Naive thymus-derived CD8-positive, alpha-beta T cell (primary cell): ENCODE measurements at regions not wholly inside any gene's neighbourhood (a gene's known extent, or its start where the extent isn't known, plus 50 kb on each side); places are given as distances from the start of the nearest gene placed in this dataset.

Experiments used
- ATAC-seq, 2 donors: fragments of 150-1000 bp; cut with Tn5 transposase in 1 of 2; sonication (Bioruptor Pico), chemical (Tn5 transposase) in 1 of 2; 1 replicate in 1 of 2; 2 replicates in 1 of 2; pipeline ENCODE4 v1.10.0; 2021; ENCODE audit warnings: mild to moderate bottlenecking in 2 of 2, moderate library complexity in 2 of 2
- POLR2A ChIA-PET: fragments of 350-600 bp; sonication (Branson Sonifier 250); formaldehyde crosslinking; loops from one replicate; lab custom pipeline; 2021; ENCODE audit warnings: antibody characterized with exemption; lab: Charles Lee
- DNase-seq, 10 donors: peaks; one replicate each; pipeline versions ENCODE4 v3.0.0 to v3.0.0-alpha.2; 2020 to 2022
- H3K27ac Mint-ChIP-seq, 10 donors: one replicate each; pipeline ENCODE4 v1.8.0; 2020 to 2022; ENCODE audit warnings: mild to moderate bottlenecking in 10 of 10, mixed read lengths in 10 of 10, moderate library complexity in 4 of 10, inconsistent platforms in 1 of 10
- H3K27me3 Mint-ChIP-seq, 5 donors: one replicate each; pipeline ENCODE4 v1.8.0; 2021 to 2022; ENCODE audit warnings: mixed read lengths in 5 of 5
- H3K36me3 Mint-ChIP-seq, 3 donors: one replicate each; pipeline ENCODE4 v1.8.0; 2020 to 2022; ENCODE audit warnings: mixed read lengths in 3 of 3, mild to moderate bottlenecking in 2 of 3, inconsistent platforms in 1 of 3
- H3K4me1 Mint-ChIP-seq, 4 donors: one replicate each; pipeline ENCODE4 v1.8.0; 2021 to 2022; ENCODE audit warnings: mixed read lengths in 4 of 4
- H3K4me3 Mint-ChIP-seq, 10 donors: one replicate each; pipeline ENCODE4 v1.8.0; 2020 to 2022; ENCODE audit warnings: mild to moderate bottlenecking in 10 of 10, mixed read lengths in 10 of 10, moderate library complexity in 6 of 10, inconsistent platforms in 1 of 10
- H3K9me3 Mint-ChIP-seq, 9 donors: one replicate each; pipeline ENCODE4 v1.8.0; 2020 to 2022; ENCODE audit warnings: mixed read lengths in 9 of 9, mild to moderate bottlenecking in 3 of 9, inconsistent platforms in 1 of 9, moderate library complexity in 1 of 9

DNA sequence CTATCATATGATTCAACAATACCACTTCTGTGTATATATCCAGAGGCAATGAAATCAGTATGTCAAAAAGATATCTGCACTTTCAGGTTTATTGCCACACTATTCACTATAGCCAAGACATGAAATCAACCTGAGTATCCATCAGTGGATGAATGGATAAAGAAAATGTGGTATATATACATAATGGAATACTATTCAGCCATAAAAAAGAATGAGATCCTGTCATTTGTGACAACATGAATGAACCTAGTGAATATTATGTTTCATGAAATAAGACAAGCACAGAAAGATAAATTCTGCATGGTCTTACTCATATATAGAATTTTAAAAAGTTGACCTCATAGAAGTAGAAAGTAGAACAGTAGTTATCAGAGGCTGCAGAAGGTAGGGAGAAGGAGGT is 281.1 kb downstream of the BAMBI start:
- POLR2A ChIA-PET, result no interaction called here
- no peak overlapping the region for H3K4me3 Mint-ChIP-seq
- H3K27ac Mint-ChIP-seq, result no peak overlapping the region
- H3K27me3 Mint-ChIP-seq, result peaks cover 2 to 13% (median 7%) of the 10 kb centered on the region in 5 donors
- H3K4me1 Mint-ChIP-seq, result no peaks in the 10 kb centered on the region
- H3K36me3 Mint-ChIP-seq, result peaks cover 0 to 12% (median 3%) of the 10 kb centered on the region in 3 donors
- peaks cover 0 to 21% (median 10%) of the 10 kb centered on the region in 9 donors for H3K9me3 Mint-ChIP-seq
- no peak for ATAC-seq
- DNase-seq, result no peak

DNA sequence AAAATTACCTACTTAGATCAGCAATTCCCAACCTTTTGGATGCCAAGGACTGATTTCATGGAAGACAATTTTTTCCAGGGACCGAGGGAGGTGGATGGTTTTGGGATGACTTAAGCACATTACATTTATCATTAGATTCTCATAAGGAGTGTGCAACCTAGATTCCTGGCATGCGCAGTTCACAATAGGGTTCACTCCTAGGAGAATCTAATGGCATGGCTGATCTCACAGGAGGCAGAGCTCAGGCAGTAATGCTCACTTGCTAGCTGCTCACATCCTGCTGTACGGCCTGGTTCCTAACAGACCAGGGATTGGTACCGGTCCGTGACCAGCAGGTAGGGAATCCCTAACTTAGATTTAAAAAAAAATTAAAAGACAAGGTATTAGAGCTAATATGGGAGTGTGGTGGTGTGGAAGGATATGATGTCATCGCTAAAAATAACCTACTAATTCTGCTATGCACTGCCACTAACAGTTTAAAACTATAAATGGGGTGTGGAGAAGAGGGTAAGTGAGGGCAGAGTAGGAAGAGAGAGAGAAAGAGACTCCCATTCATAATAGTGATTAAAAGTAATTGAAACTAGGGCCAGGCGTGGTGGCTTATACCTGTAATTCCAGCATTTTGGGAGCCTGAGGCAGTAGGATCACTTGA is 282.7 kb downstream of the BAMBI start:
- H3K9me3 Mint-ChIP-seq, result peaks cover 0 to 21% (median 10%) of the 10 kb centered on the region in 9 donors
- peaks cover 0 to 12% (median 3%) of the 10 kb centered on the region in 3 donors for H3K36me3 Mint-ChIP-seq
- H3K4me1 Mint-ChIP-seq, result no peaks in the 10 kb centered on the region
- DNase-seq (no peak), ATAC-seq (no peak)
- H3K27ac Mint-ChIP-seq, result no peak overlapping the region
- peaks cover 0 to 8% (median 2%) of the 10 kb centered on the region in 5 donors for H3K27me3 Mint-ChIP-seq
- POLR2A ChIA-PET, result no interaction called here
- H3K4me3 Mint-ChIP-seq, result no peak overlapping the region

DNA sequence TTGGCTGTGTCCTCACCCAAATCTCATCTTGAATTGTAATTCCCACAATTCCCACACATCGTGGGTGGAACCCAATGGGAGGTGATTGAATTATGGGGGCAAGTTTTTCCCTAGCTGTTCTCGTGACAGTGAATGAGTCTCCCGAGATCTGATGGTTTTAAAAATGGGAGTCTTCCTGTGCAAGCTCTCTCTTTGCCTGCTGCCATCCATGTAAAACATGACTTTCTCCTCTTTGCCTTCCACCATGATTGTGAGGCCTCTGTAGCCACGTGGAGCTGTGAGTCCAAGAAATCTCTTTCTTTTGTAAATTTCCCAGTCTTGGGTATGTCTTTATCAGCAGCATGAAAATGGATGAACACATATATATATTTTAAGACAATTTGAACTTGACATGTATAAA is 285.4 kb downstream of the BAMBI start:
- Mint-ChIP-seq H3K36me3 (peaks cover 0 to 4% (median 3%) of the 10 kb centered on the region in 3 donors), H3K9me3 (peaks cover 0 to 11% (median 7%) of the 10 kb centered on the region in 9 donors), H3K27ac (no peak overlapping the region), H3K4me1 (peaks cover 0 to 1% (median under 1%) of the 10 kb centered on the region in 4 donors), H3K4me3 (no peak overlapping the region), H3K27me3 (peaks cover 0 to 8% (median 2%) of the 10 kb centered on the region in 5 donors)
- DNase-seq (no peak), ATAC-seq (no peak)
- POLR2A ChIA-PET, result no interaction called here

DNA sequence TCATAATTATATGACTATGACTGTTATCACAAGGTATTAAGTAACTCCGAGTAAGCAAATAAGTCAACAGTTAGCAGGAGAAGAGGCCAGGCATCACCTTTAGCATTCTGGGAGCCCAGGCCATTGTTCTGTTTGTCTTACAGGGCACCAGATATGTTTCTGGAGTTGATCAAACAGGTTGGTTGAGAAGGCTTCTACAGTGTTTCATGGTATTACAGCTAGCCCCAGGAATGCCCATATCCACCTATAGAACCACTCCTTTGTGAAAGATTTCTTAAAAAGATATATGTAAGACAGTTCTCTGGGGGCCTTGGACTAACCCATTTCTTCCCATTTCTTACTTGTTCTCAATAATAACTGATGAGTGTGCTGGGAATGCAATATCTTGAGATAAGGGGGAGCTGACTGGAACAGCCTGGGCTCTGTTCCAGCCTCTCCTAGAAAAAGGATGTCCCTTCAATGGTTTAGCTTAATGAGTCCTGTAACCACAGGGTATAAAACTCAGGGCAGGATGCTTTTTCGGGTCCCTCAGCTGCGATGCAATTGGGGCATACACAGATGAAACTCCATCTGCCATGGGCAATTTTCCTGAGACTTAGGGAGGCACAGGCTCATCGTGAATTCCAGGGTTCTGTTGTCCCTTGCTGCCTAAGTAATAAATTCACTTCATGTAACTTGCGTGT is 286.4 kb downstream of the BAMBI start:
- DNase-seq (no peak), ATAC-seq (no peak)
- H3K27me3 Mint-ChIP-seq, result peaks cover 0 to 8% (median 2%) of the 10 kb centered on the region in 5 donors
- H3K4me3 Mint-ChIP-seq, result no peak overlapping the region
- POLR2A ChIA-PET, result no interaction called here
- no peak overlapping the region for H3K27ac Mint-ChIP-seq
- H3K9me3 Mint-ChIP-seq, result peaks cover 0 to 5% (median 1%) of the 10 kb centered on the region in 9 donors
- peaks cover 0 to 1% (median 0%) of the 10 kb centered on the region in 3 donors for H3K36me3 Mint-ChIP-seq
- peaks cover 0 to 1% (median under 1%) of the 10 kb centered on the region in 4 donors for H3K4me1 Mint-ChIP-seq

GRCh38 chr10:28965937-28966336 is 288.6 kb downstream of the BAMBI start:
- DNase-seq, result no peak
- no peak overlapping the region for H3K4me3 Mint-ChIP-seq
- POLR2A ChIA-PET, result no interaction called here

GRCh38 chr10:28967031-28967430 is 289.7 kb downstream of the BAMBI start:
- ATAC-seq, result no peak
- H3K27ac Mint-ChIP-seq, result no peak overlapping the region
- H3K36me3 Mint-ChIP-seq, result no peaks in the 10 kb centered on the region
- POLR2A ChIA-PET, result no interaction called here
- peaks cover 0 to 1% (median under 1%) of the 10 kb centered on the region in 4 donors for H3K4me1 Mint-ChIP-seq
- DNase-seq, result no peak
- H3K27me3 Mint-ChIP-seq, result peaks cover 0 to 5% (median 0%) of the 10 kb centered on the region in 5 donors
- H3K4me3 Mint-ChIP-seq, result no peak overlapping the region
- peaks cover 0 to 3% (median 0%) of the 10 kb centered on the region in 9 donors for H3K9me3 Mint-ChIP-seq

More at GRCh38 chr10:28965937-28966336, 288.6 kb downstream of the BAMBI start:
- Mint-ChIP-seq H3K27ac (no peak overlapping the region), H3K27me3 (peaks cover 0 to 5% (median 0%) of the 10 kb centered on the region in 5 donors), H3K4me1 (peaks cover 0 to 1% (median under 1%) of the 10 kb centered on the region in 4 donors), H3K9me3 (peaks cover 0 to 3% (median 0%) of the 10 kb centered on the region in 9 donors), H3K36me3 (no peaks in the 10 kb centered on the region)
- ATAC-seq, result no peak

DNA sequence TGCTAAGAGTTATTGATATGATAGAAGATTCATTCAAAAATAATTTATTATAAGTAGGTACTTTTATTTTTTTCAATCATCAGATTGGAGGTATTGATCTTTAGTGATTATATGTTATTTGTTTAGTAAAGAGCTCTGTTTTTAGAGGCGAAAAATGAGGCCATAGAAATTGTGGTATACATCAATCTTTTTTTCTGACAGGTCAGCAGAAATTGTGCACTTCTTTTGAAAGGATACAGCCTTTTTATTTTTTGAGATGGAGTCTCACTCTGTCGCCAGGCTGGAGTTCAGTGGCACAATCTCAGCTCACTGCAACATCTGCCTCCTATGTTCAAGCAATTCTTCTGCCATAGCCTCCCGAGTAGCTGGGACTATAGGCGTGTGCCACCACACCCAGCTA is 292.1 kb downstream of the BAMBI start:
- DNase-seq, result no peak
- POLR2A ChIA-PET, result no interaction called here

GRCh38 chr10:28970231-28970630 is 292.9 kb downstream of the BAMBI start:
- Mint-ChIP-seq H3K27ac (no peak overlapping the region), H3K4me1 (peaks cover 0 to 1% (median under 1%) of the 10 kb centered on the region in 4 donors), H3K27me3 (peaks cover 0 to 9% (median 0%) of the 10 kb centered on the region in 5 donors), H3K36me3 (no peaks in the 10 kb centered on the region), H3K4me3 (no peak overlapping the region), H3K9me3 (peaks cover 0 to 3% (median 0%) of the 10 kb centered on the region in 9 donors)
- POLR2A ChIA-PET, result no interaction called here
- no peak for DNase-seq
- no peak for ATAC-seq

More for the DNA sequence above, 292.1 kb downstream of the BAMBI start:
- no peak for ATAC-seq
- Mint-ChIP-seq H3K27me3 (peaks cover 0 to 8% (median 0%) of the 10 kb centered on the region in 5 donors), H3K9me3 (peaks cover 0 to 3% (median 0%) of the 10 kb centered on the region in 9 donors), H3K27ac (no peak overlapping the region), H3K36me3 (no peaks in the 10 kb centered on the region), H3K4me3 (no peak overlapping the region), H3K4me1 (peaks cover 0 to 1% (median under 1%) of the 10 kb centered on the region in 4 donors)

GRCh38 chr10:28971255-28971654 is 293.9 kb downstream of the BAMBI start:
- H3K36me3 Mint-ChIP-seq, result no peaks in the 10 kb centered on the region
- POLR2A ChIA-PET, result no interaction called here
- H3K27me3 Mint-ChIP-seq, result peaks cover 0 to 12% (median 0%) of the 10 kb centered on the region in 5 donors
- no peak overlapping the region for H3K27ac Mint-ChIP-seq
- H3K9me3 Mint-ChIP-seq, result peaks cover 0 to 4% (median 0%) of the 10 kb centered on the region in 9 donors
- ATAC-seq (no peak), DNase-seq (no peak)
- no peak overlapping the region for H3K4me3 Mint-ChIP-seq
- no peaks in the 10 kb centered on the region for H3K4me1 Mint-ChIP-seq

GRCh38 chr10:28971764-28972163 is 294.4 kb downstream of the BAMBI start:
- Mint-ChIP-seq H3K36me3 (no peaks in the 10 kb centered on the region), H3K27ac (no peak overlapping the region), H3K4me1 (no peaks in the 10 kb centered on the region), H3K4me3 (no peak overlapping the region), H3K9me3 (peaks cover 0 to 4% (median 0%) of the 10 kb centered on the region in 9 donors), H3K27me3 (peaks cover 0 to 12% (median 0%) of the 10 kb centered on the region in 5 donors)
- POLR2A ChIA-PET, result no interaction called here
- DNase-seq, result no peak
- no peak for ATAC-seq

DNA sequence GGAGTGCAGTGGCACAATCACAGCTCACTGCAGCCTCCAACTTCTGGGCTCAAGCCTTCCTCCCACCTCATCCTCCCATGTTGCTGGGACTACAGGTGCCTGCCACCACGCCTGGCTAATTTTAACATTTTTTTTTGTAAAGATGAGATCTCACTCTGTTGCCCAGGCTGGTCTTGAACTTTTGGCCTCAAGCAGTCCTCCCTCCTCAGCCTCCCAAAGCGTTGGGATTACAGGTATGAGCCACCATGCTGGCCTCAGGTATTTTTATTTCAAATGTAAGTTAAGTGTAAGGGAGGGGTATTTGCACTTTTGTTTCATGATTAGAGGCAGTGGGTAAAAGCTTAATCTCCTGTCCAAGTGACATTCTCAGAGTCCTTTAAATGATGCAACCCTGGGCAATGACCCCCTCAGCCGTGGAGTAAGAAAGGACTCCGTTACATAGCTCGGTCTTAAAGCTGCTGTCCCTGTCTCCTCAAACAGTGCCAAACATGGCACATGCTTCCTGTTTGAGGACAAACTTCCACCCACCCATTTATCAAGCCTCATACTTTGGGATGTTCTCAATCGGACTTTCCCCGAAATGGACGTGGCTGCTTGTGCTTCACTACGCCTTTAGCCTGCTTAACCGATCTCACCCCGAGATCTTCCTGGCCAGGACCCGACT is 296.1 kb downstream of the BAMBI start:
- ATAC-seq (no peak), DNase-seq (no peak)
- no peaks in the 10 kb centered on the region for H3K4me1 Mint-ChIP-seq
- no peak overlapping the region for H3K4me3 Mint-ChIP-seq
- POLR2A ChIA-PET, result no interaction called here
- peaks cover 0 to 10% (median 0%) of the 10 kb centered on the region in 9 donors for H3K9me3 Mint-ChIP-seq
- no peaks in the 10 kb centered on the region for H3K36me3 Mint-ChIP-seq
- H3K27ac Mint-ChIP-seq, result no peak overlapping the region
- H3K27me3 Mint-ChIP-seq, result peaks cover 5 to 16% (median 8%) of the 10 kb centered on the region in 5 donors

GRCh38 chr10:28975891-28976531 is 298.7 kb downstream of the BAMBI start:
- Mint-ChIP-seq H3K36me3 (no peaks in the 10 kb centered on the region), H3K27me3 (peaks cover 6 to 16% (median 9%) of the 10 kb centered on the region in 5 donors), H3K4me3 (no peak overlapping the region), H3K27ac (no peak overlapping the region), H3K4me1 (no peaks in the 10 kb centered on the region), H3K9me3 (peaks cover 0 to 11% (median 0%) of the 10 kb centered on the region in 9 donors)
- DNase-seq (no peak), ATAC-seq (no peak)
- POLR2A ChIA-PET, result no interaction called here
